ENCODE measurements at regions not wholly inside any gene's neighbourhood (a gene's known extent, or its start where the extent isn't known, plus 50 kb on each side); places are given as distances from the start of the nearest gene placed in this dataset.
A peak's percentile ranks its signal among the peaks of the same experiment; 100 is the strongest.

DNA sequence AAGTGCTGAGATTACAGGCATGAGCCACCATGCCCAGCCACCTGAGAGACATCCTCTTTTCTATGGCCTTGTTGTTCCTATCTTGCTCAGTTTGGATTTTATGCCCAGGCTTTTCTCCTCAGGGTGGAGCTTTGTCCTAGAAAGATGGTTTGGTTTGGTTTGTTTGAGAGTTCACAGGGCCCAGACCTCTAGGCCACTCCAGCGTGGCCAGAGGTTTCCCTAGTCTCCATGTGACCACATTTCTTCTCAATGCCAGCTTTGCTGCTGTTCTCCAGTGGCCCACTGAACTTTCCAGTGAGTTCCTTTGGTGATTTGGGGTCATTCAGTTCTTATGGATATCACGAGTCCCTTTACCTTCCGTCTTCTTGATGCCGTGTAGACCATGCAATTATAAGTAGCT is 92.6 kb upstream of the SERBP1 start:
- Histone ChIP-seq H3F3A (ENCODE audit: insufficient read depth, low read length) (no peaks in the 10 kb centered on the region), H4K20me1 (ENCODE audit: insufficient read depth, low read length) (no peaks in the 10 kb centered on the region), H3K27ac (ENCODE audit: low read length) (no peak overlapping the region), H3K27me3 (replicated peaks; ENCODE audit: insufficient read depth, low read length) (no peaks in the 10 kb centered on the region), H3K9ac (ENCODE audit: low read length) (no peak overlapping the region), H3K4me2 (ENCODE audit: low read depth, low read length) (no peak overlapping the region), H3K9me2 (replicated peaks; ENCODE audit: insufficient read depth, low read length) (no peaks in the 10 kb centered on the region), H2AFZ (ENCODE audit: low read length) (no peak overlapping the region), H3K4me3 (ENCODE audit: low read length) (no peak overlapping the region), H3K79me2 (ENCODE audit: low read length) (no peaks in the 10 kb centered on the region), H3K36me3 (replicated peaks; ENCODE audit: insufficient read depth, low read length) (no peaks in the 10 kb centered on the region), H3K9me3 (replicated peaks; ENCODE audit: insufficient read depth, low read length) (no peaks in the 10 kb centered on the region), H3K4me1 (ENCODE audit: low read length) (no peaks in the 10 kb centered on the region)
- TF ChIP-seq EZH2 (optimal IDR thresholded peaks at IDR 0.05; ENCODE audit: low read depth, low read length) (no peak), EZH2phosphoT487 (IDR thresholded peaks at IDR 0.05; ENCODE audit: low read length) (no peak)
- no peak for DNase-seq

DNA sequence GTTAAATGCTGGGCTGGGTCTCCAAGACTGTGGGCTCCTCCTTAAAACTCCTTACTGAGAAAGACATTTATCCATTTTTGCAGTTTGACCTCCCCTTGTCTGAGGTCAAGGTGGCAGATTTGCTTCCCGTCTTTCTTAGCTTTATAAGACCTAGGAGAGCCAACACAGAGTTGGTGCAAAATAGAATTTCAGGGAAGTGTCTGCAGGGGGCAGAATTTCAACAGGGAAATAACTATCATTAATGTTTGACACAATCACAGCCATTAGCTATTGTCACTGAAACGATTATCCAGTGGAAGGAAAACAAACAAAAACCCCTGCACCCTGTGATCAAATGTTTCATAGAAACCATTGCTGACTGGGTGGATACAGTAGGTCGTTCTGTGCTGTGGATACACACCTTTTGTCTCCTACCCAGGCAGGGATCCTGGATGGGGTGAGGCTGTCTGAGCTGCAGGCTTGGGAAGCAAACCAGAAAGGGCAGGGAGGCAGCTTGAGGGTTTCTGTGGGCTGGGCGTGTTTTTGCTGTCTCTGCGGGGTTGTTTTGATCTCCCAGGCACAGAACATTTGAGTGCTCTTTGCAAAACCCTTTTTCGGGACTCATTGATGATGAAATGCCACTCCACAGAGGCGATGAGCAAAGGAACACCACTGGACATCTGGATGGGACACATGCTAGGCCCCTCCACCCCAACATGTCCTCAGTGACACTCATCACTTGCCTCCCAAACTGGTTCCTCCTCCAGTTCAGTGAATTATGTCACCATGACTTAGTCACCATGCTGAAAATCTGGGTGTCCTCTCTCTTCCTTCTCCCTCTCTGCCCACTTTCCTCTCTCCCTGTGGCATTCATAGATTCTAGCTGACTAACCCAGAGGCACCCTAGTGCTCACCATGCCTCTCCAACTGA is 94.2 kb upstream of the SERBP1 start:
- Histone ChIP-seq H3K9me2 (replicated peaks; ENCODE audit: insufficient read depth, low read length) (no peaks in the 10 kb centered on the region), H3K27me3 (replicated peaks; ENCODE audit: insufficient read depth, low read length) (no peaks in the 10 kb centered on the region), H3K9ac (ENCODE audit: low read length) (no peak overlapping the region), H2AFZ (ENCODE audit: low read length) (no peak overlapping the region), H3K79me2 (ENCODE audit: low read length) (no peaks in the 10 kb centered on the region), H4K20me1 (ENCODE audit: insufficient read depth, low read length) (no peaks in the 10 kb centered on the region), H3K27ac (ENCODE audit: low read length) (no peak overlapping the region), H3K36me3 (replicated peaks; ENCODE audit: insufficient read depth, low read length) (no peaks in the 10 kb centered on the region), H3F3A (ENCODE audit: insufficient read depth, low read length) (no peaks in the 10 kb centered on the region), H3K4me3 (ENCODE audit: low read length) (no peak overlapping the region), H3K4me1 (ENCODE audit: low read length) (no peaks in the 10 kb centered on the region), H3K9me3 (replicated peaks; ENCODE audit: insufficient read depth, low read length) (no peaks in the 10 kb centered on the region), H3K4me2 (ENCODE audit: low read depth, low read length) (no peak overlapping the region)
- TF ChIP-seq EZH2 (optimal IDR thresholded peaks at IDR 0.05; ENCODE audit: low read depth, low read length) (no peak), EZH2phosphoT487 (IDR thresholded peaks at IDR 0.05; ENCODE audit: low read length) (no peak)
- TF ChIP-seq, protein P1, sequence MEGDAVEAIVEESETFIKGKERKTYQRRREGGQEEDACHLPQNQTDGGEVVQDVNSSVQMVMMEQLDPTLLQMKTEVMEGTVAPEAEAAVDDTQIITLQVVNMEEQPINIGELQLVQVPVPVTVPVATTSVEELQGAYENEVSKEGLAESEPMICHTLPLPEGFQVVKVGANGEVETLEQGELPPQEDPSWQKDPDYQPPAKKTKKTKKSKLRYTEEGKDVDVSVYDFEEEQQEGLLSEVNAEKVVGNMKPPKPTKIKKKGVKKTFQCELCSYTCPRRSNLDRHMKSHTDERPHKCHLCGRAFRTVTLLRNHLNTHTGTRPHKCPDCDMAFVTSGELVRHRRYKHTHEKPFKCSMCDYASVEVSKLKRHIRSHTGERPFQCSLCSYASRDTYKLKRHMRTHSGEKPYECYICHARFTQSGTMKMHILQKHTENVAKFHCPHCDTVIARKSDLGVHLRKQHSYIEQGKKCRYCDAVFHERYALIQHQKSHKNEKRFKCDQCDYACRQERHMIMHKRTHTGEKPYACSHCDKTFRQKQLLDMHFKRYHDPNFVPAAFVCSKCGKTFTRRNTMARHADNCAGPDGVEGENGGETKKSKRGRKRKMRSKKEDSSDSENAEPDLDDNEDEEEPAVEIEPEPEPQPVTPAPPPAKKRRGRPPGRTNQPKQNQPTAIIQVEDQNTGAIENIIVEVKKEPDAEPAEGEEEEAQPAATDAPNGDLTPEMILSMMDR (IDR thresholded peaks at IDR 0.05; ENCODE audit: low read length), result peak; percentile 24; the same call in 1 of the 2 replicates
- no peak for DNase-seq

DNA sequence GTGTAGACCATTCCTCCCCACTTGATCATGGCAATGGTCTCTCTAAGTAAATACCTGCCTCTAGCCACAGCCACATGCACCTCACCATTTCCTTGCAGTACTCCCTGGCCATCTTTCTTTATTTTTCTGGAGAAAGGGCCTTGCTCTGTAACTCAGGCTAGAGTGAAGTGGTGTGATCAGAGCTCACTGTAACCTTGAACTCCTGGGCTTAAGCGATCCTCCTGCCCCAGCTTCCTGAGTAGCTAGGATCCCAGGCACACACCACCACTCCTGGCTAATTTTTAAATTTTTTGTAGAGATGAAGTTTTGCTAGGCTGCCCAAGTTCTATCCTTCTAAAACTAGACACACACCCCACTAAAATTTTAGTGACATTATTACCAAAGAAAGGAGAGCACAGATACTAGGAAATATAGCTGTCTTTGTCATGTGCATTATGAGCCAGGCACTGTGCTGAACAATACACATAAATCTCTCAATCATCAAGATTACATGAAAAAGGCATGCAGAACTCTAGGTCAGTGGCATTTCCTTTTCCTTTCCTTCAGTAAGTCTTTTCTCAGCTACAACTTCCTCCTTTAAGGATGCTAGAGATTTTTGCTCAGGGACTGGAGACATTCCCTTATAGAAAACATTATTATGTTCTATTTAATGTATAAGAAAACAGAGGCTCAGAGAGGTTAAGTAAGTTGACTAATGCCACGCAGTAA is 95.0 kb upstream of the SERBP1 start:
- no peaks in the 10 kb centered on the region for H3K9me2 ChIP-seq (replicated peaks; ENCODE audit: insufficient read depth, low read length)
- no peak overlapping the region for H2AFZ ChIP-seq (ENCODE audit: low read length)
- H3F3A ChIP-seq (ENCODE audit: insufficient read depth, low read length), result no peaks in the 10 kb centered on the region
- no peaks in the 10 kb centered on the region for H3K27me3 ChIP-seq (replicated peaks; ENCODE audit: insufficient read depth, low read length)
- H3K36me3 ChIP-seq (replicated peaks; ENCODE audit: insufficient read depth, low read length), result no peaks in the 10 kb centered on the region
- H3K9me3 ChIP-seq (replicated peaks; ENCODE audit: insufficient read depth, low read length), result no peaks in the 10 kb centered on the region
- no peaks in the 10 kb centered on the region for H3K79me2 ChIP-seq (ENCODE audit: low read length)
- no peak overlapping the region for H3K4me3 ChIP-seq (ENCODE audit: low read length)
- no peak overlapping the region for H3K9ac ChIP-seq (ENCODE audit: low read length)
- TF ChIP-seq, protein P1 (IDR thresholded peaks at IDR 0.05; ENCODE audit: low read length), result no peak
- no peaks in the 10 kb centered on the region for H4K20me1 ChIP-seq (ENCODE audit: insufficient read depth, low read length)
- H3K4me1 ChIP-seq (ENCODE audit: low read length), result no peaks in the 10 kb centered on the region
- H3K4me2 ChIP-seq (ENCODE audit: low read depth, low read length), result no peak overlapping the region
- H3K27ac ChIP-seq (ENCODE audit: low read length), result no peak overlapping the region
- DNase-seq, result no peak

All from MM.1S (cell line).